TTC549 (cell line): ENCODE measurements at regions not wholly inside any gene's neighbourhood (a gene's known extent, or its start where the extent isn't known, plus 50 kb on each side); places are given as distances from the start of the nearest gene placed in this dataset.
A peak's percentile ranks its signal among the peaks of the same experiment; 100 is the strongest.
"Not testable (repeated sequence)": the region's sequence is repeated elsewhere in the genome, so short reads cannot be mapped to it uniquely, and the experiment has no call there.

ENCODE experiments used
- FAIRE-seq: peaks from 2 replicates; lab custom pipeline; 2012; peaks lifted over from hg19 to GRCh38; lab: Jason Lieb, UNC

- FAIRE-seq, result peak; percentile 96
These were observed 66.4 kb upstream of the BTG3 start for GRCh38 chr21:17679002-17679600.

DNA sequence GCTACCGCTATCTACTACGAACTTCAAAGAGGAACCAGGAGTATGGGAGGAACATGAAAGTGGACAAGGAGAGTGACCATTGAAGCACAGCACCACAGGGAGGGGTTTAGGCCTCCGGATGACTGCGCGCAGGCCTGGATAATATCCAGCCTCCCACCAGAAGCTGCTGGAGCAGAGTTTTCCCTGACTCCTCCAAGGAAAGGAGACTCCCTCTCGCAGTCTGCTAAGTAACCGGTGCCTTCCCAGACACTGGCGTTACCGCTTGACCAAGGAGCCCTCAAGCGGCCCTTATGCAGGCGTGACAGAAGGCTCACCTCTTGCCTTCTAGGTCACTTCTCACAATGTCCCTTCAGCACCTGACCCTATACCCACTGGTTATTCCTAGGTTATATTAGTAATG is 64.2 kb upstream of the BTG3 start:
- FAIRE-seq, result not testable (repeated sequence)

DNA sequence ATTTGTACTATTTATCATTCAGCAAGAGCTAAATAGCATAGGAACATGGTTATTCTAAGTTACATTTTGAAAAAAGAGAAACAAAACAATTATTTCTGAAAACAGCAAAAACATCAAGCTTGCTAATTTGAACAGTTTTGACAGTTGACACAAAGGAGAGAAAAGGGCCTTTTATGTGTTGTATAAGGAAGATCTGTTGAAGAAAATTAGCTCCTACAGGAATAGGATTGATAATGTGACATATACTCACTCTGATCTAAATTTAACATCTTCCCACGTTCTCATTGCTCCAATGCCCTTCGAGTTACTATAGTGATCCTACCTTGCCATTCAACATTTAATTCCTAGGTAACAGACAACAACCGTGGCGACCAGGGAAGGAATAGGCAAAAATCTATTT is 61.4 kb upstream of the BTG3 start:
- FAIRE-seq, result no peak

DNA sequence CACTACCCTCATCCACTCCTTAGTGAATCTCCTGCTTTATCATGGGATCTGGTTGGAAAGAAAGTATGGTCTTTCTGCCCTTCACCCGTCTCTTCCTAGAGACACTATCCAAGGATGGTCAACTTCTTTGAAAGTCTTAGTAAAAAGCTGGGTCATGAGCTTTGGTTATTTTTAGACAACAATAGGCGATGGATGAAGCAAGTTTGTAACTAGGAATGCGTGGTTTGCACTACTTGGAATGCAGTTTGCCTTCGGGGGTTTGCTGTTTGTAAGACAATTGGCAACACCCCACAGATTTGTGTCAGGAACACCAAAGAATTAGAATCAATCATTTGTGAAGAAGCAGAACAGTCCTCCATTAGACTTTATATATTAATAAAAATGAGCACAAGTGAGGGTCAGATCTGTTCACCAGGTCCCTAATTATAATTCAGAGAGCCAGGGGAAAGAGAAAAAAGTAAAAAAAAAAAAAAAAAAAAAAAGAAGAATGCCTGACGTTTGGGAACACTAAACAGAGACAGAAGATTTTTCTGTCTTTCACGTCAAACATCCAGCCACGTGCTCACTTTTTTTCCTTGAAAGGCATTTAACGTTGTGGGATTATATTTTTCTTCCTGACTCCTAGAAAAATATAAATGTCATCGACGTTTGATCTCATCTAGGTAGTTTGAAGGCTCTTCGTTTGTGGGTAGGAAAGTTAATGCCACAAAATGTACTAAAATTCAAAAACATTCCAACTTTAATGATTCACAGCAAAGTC is 60.7 kb upstream of the BTG3 start:
- no peak for FAIRE-seq

DNA sequence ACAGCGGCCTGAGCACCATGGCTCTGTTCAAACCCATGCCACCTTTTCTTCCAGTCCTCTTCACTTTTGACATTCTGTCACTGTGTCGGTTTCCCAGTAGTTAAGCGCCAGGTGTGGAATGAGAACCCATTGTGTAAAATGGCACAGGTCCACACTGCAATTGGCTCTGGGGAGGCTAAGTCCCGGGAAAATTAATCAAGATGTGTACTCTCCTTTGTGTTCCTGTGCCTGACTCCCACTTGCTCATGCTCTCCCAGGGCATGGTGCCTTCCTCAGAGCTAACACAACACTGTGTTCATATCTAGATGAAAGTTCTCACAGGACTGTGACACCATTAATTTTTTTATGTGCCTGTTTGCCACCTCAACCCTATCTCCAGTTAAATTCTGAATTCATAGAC is 59.0 kb upstream of the BTG3 start:
- FAIRE-seq, result no peak

GRCh38 chr21:17668479-17669140 is 55.9 kb upstream of the BTG3 start:
- FAIRE-seq, result no peak

GRCh38 chr21:17667256-17667655 is 54.6 kb upstream of the BTG3 start:
- FAIRE-seq, result no peak
